Jurkat, Clone E6-1 (cell line): ENCODE measurements at regions not wholly inside any gene's neighbourhood (a gene's known extent, or its start where the extent isn't known, plus 50 kb on each side); places are given as distances from the start of the nearest gene placed in this dataset.
A peak's percentile ranks its signal among the peaks of the same experiment; 100 is the strongest.
"Not testable (repeated sequence)": the region's sequence is repeated elsewhere in the genome, so short reads cannot be mapped to it uniquely, and the experiment has no call there.

Experiments used
- DNase-seq: peaks from one replicate; pipeline ENCODE4 v3.0.0-alpha.2; 2011; ENCODE audit warnings: low read depth, low spot score
- H3K4me3 ChIP-seq: 2 replicates; pipeline ENCODE4 v1.5.1; 2011; ENCODE audit warnings: mild to moderate bottlenecking, low read length, control low read depth, moderate library complexity

- DNase-seq, result no peak
These were observed 112.8 kb downstream of the C9orf152 start for GRCh38 chr9:110095161-110095595.

GRCh38 chr9:110095776-110096175 lies 112.2 kb downstream of the C9orf152 start:
- no peak overlapping the region for H3K4me3 ChIP-seq
- DNase-seq, result no peak

More at GRCh38 chr9:110095161-110095595, 112.8 kb downstream of the C9orf152 start:
- H3K4me3 ChIP-seq, result no peak overlapping the region

- not testable (repeated sequence) for DNase-seq, H3K4me3 ChIP-seq
These were observed 111.3 kb downstream of the C9orf152 start for GRCh38 chr9:110096674-110097073.

- H3K4me3 ChIP-seq, result no peak overlapping the region
- DNase-seq, result no peak
These were observed 108.5 kb downstream of the C9orf152 start for GRCh38 chr9:110099236-110100095.

DNA sequence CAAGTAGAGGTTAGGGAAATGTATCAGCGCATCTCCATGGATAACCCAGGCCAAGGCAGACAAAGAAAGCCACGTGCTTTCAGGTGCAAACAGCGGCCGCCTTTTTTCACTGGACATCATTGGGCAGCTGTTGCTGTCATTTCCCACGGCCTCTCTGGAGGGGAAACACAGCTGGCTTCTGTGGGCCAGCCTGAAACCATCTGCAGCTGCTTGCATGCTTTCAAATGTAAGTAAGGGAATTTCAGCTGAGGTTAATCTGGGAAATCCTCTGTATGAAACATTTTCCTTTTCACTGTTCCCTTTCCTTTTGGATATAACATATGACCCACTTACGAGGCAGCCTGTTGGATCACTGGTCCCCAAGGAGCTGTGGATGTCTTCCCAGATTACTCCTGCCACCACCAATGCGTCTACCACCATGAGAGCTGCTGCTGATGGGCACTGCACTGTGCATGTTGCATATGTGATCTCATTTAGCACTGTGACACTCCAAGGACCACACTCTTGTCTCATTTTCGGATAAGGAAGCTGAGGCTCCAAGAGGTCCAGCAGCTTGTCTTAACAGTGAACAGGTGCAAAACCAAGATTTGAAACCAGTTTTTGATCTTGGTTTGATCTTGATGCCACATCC lies 106.3 kb downstream of the C9orf152 start:
- no peak overlapping the region for H3K4me3 ChIP-seq
- peak; percentile 53 for DNase-seq

DNA sequence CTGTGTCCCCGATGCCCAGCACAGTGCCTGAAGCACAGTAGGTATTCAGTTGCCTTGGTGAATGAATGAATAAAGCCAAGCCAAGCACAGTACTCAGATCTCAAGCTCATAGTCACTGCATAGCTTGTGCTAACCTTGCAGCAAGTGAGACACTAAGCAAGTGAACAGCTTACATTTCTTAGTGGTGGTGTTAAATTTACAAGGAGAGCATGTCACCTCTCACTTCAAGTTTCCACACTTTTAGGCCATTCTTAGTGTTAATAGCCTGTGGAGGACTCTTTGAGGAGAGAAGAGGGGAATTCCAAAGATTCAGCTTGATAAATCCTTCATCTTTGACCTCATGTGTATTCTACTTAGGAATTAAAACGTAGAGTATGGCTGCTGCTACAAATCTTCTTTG lies 104.7 kb downstream of the C9orf152 start:
- DNase-seq, result no peak
- H3K4me3 ChIP-seq, result no peak overlapping the region

DNA sequence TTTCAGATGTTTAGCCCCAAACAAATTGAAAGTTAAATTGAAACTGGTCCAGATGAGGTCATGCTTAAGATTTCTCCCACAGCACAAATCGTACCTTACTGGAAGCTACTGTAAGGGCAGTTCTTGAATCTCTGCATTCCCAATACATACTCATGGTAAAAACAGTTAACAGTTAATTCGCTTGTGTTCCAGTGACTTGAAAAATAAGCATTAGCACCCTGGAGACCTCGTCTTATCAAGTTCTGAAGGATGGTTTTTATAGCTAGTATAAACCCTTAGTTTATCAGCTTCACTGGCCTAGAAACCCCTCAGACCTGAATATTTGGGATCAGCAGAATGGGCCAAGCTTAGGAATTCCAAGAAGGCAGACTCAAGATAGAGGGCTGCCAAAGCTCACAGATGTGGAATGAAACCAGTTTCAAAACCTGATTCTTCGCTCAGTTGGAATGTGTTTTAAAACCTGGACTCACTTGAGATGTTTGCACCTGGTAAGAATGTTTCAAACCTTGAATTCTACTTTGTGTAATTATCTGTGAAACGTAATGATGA lies 103.6 kb downstream of the C9orf152 start:
- H3K4me3 ChIP-seq, result no peak overlapping the region
- no peak for DNase-seq

GRCh38 chr9:110105107-110105506 lies 102.9 kb downstream of the C9orf152 start:
- no peak for DNase-seq

DNA sequence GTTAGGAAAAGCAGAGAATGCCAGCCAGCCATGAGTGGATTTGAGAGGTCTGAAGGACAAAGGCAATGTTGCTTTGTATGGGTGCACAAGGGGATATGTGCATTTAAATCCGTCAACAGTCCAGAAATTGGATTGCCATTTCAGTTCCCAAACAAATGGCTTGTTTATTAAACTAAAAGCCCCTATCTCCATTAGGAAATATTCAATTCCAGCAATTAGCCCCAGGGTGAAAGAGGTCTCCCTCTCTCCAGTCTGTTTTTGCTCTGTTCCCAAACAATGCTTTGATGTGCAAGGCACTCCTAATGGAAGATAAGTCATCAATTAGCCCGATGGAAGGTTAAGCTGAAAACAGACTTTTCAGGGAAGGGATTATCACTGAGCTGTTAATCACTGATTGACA lies 101.3 kb downstream of the C9orf152 start:
- H3K4me3 ChIP-seq, result no peak overlapping the region
- DNase-seq, result no peak

More at GRCh38 chr9:110105107-110105506, 102.9 kb downstream of the C9orf152 start:
- no peak overlapping the region for H3K4me3 ChIP-seq

GRCh38 chr9:110109333-110110092 lies 98.4 kb downstream of the C9orf152 start:
- no peak overlapping the region for H3K4me3 ChIP-seq
- no peak for DNase-seq

- no peak for DNase-seq
- no peak overlapping the region for H3K4me3 ChIP-seq
These were observed 97.8 kb downstream of the C9orf152 start for GRCh38 chr9:110110154-110110553.

DNA sequence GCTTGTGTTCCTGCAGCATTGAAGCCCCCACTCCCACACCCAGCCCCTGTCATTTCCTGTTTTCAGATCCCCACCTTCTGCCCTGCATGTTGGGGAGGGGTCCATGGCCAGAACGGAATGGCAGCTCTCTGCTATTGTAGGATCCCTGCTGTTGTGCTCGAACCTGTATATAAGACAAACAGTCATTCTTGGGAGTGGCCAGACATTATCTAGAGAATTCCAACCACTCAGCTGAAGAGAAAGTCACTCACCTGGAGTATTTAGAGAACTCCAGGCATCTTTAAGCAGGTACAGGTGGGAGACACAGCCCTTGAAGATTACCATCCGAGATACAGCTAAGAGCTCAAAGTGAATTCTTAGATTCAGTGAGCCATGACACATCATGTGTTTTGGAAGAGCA lies 96.1 kb downstream of the C9orf152 start:
- H3K4me3 ChIP-seq, result no peak overlapping the region
- DNase-seq, result no peak

DNA sequence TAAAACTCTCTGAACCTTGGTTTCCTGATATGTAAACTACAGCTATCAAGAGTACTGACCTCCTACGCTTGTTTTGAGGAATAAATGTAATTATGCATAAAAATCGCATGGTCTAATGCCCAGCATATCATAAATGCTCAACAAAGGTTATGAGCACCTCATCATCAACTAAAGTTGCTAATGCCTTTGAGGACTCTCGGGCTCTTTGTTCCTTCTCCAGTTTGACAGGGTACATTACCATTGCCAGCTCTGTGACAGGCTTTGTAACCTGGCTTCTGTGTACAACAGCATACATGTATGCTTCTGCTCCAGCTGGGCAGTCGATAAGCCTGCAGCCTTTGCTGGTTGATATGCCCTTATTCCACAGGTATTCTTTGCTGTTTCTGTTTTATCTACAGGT lies 95.2 kb downstream of the C9orf152 start:
- DNase-seq, result no peak
- H3K4me3 ChIP-seq, result no peak overlapping the region

DNA sequence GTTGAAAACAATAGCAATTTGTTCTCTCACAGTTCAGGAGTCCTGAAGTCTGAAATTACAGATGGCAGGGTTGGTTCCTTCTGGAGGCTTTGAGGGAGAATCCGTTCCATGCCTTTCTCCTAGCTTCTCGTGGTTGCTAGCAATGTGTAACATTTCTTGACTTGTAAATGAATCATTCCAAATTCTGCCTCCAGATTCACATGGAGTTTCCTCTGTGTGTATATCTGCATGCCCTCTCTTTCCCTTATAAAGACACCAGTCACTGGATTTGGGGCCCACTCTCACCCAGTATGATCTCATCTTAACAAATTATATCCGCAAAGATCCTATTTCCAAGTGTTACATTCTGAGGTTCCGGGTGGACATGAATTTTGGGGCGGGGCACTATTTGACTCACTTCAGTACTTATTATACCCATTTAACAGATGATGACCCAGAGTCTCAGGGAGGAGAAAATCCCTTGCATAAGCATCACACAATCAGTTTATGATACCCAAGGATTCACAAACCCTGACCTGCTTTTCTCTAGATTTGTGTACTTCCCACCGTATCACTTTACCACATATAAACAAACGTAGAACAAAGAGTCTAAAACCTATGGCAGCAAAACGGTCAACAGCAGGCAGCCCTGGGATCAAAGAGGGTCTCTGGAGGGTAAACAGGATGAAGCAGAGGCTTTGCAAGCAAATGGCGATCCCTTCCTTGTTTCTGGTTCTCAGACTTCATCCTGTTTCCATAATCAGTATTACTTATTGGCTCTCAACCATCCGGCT lies 93.7 kb downstream of the C9orf152 start:
- no peak for DNase-seq

GRCh38 chr9:110114859-110115201 lies 93.1 kb downstream of the C9orf152 start:
- H3K4me3 ChIP-seq, result no peak overlapping the region
- DNase-seq, result no peak

More for the DNA sequence above, 93.7 kb downstream of the C9orf152 start:
- no peak overlapping the region for H3K4me3 ChIP-seq

DNA sequence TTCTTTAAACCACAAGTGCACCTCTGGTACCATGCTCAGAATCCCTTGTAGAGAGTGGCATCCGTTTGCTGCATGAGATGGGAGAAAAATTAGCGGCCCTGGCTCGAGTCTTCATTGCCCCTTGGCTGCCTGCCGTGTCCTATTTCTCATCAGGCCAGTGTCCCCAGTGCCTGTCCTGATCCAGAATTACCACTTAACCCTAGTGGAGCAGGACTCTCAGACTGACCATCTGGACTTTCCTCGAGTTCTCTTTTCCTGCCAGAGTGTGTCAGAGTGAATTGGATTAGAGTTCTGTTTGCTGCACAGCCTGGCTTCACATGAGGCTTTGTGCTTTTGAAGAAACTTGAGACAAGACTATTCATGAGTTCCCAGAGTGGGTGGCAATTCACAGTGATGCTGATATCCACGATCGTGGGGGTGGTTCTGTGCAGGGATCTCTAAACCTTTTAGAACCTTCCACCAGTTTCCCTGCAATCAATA lies 92.6 kb downstream of the C9orf152 start:
- no peak overlapping the region for H3K4me3 ChIP-seq
- DNase-seq, result no peak

DNA sequence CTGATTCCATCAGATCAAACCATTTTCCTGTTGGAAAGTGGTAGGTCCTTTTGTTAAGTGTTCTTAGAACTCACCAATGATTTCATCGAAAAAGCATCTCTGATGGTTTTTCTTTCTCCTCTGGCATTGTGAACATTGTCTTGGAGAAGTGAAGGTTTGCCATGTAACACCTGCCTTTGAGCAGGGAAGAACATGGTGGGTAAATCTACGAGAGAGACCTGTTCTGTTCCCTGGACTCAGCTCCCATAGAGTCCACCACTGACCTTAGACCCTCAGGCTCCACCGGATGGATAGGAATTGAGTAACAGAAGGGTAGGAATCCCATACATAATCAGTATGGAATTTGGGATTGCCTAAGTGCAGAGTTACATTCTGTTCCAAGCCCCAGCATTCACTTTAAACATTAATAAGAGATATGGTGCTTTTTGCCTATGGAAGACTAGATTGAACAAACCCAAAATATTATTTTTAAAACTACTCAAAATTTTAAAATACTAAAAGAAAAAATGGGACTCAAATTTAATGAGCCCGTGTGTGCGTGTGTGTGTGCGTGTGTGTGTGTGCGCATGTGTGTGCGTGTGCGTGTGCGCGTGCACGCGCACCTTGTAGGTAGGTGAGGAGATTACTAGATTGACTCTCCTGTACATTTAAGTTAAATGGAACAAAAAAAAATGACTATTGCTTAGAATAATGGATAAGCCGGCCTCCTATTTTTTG lies 92.0 kb downstream of the C9orf152 start:
- no peak for DNase-seq
- no peak overlapping the region for H3K4me3 ChIP-seq

GRCh38 chr9:110116543-110116885 lies 91.4 kb downstream of the C9orf152 start:
- H3K4me3 ChIP-seq, result no peak overlapping the region
- no peak for DNase-seq
